OCI-LY7 (cell line): ENCODE measurements at regions not wholly inside any gene's neighbourhood (a gene's known extent, or its start where the extent isn't known, plus 50 kb on each side); places are given as distances from the start of the nearest gene placed in this dataset.
"Not testable (repeated sequence)": the region's sequence is repeated elsewhere in the genome, so short reads cannot be mapped to it uniquely, and the experiment has no call there.

ENCODE experiments used
- EZH2phosphoT487 ChIP-seq: fragments of 200-600 bp; sonication (generic); IDR thresholded peaks from 2 replicates; pipeline ENCODE4 v1.6.1; 2018; ENCODE audit warnings: low read depth, borderline replicate concordance, mild to moderate bottlenecking, mixed run types, antibody characterized with exemption, low read length, moderate library complexity, mixed read lengths
- TF ChIP-seq, protein P1 (sequence below): fragments of 200-600 bp; sonication (generic); conservative IDR thresholded peaks from 2 replicates; pipeline ENCODE4 v1.5.1; 2014; ENCODE audit warnings: mild to moderate bottlenecking, antibody characterized with exemption, low read length, moderate library complexity, mixed read lengths

DNA sequence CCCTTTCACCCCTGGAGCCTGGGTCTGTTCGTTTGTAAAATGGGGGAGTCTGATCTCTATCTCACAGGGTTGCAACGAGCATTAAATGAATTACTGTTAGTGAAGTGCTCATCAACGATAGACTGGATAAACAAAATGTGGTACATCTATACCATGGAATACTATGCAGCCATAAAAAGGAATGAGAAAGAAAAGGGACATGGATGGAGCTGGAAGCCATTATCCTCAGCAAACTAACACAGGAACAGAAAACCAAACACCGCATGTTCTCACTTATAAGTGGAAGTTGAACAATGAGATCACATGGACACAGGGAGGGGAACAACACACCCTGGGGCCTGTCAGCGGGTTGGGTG is 348.0 kb upstream of the ID2 start:
- TF ChIP-seq, protein P1, sequence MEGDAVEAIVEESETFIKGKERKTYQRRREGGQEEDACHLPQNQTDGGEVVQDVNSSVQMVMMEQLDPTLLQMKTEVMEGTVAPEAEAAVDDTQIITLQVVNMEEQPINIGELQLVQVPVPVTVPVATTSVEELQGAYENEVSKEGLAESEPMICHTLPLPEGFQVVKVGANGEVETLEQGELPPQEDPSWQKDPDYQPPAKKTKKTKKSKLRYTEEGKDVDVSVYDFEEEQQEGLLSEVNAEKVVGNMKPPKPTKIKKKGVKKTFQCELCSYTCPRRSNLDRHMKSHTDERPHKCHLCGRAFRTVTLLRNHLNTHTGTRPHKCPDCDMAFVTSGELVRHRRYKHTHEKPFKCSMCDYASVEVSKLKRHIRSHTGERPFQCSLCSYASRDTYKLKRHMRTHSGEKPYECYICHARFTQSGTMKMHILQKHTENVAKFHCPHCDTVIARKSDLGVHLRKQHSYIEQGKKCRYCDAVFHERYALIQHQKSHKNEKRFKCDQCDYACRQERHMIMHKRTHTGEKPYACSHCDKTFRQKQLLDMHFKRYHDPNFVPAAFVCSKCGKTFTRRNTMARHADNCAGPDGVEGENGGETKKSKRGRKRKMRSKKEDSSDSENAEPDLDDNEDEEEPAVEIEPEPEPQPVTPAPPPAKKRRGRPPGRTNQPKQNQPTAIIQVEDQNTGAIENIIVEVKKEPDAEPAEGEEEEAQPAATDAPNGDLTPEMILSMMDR: not testable (repeated sequence)
- not testable (repeated sequence) for TF ChIP-seq EZH2phosphoT487
